GM18861 (cell line): ENCODE measurements at regions not wholly inside any gene's neighbourhood (a gene's known extent, or its start where the extent isn't known, plus 50 kb on each side); places are given as distances from the start of the nearest gene placed in this dataset.
"Not testable (repeated sequence)": the region's sequence is repeated elsewhere in the genome, so short reads cannot be mapped to it uniquely, and the experiment has no call there.

Source experiments
- ATAC-seq: cut with Tn5 transposase; IDR thresholded peaks from one replicate; pipeline ENCODE4 v1.9.1; 2021; ENCODE audit not compliant: unreplicated experiment

GRCh38 chr12:25682421-25682820, 129.3 kb upstream of the LMNTD1 start:
- ATAC-seq: no peak

GRCh38 chr12:25684070-25684469, 131.0 kb upstream of the LMNTD1 start:
- ATAC-seq: no peak

DNA sequence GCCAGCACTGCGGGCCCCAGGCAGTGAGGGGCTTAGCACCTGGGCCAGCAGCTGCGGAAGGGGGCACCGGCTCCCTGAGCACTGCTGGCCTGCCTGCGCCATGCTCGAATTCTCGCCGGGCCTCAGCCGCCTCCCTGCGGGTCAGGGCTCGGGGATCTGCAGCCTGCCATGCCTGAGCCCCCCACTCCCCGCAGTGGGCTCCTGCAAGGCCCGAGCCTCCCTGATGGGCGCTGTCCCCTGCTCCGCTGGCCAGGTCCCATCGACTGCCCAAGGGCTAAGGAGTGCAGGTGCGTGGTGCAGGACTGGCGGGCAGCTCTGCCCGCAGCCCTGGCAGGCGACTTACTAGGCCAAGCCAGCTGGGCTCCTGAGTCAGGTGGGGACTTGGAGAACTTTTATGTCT, 133.3 kb upstream of the LMNTD1 start:
- ATAC-seq: no peak

DNA sequence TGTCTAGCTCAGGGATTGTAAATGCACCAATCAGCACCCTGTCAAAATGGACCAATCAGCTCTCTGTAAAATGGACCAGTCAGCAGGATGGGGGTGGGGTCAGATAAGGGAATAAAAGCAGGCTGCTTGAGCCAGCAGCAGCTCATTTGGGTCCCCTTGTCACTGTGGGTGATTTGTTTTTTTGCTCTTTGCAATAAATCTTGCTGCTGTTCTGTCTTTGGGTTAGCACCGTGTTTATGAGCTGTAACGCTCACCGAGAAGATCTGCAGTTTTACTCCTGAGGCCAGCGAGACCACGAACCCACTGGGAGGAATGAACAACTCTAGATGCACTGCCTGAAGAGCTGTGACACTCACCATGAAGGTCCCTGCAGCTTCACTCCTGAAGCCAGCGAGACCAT, 134.1 kb upstream of the LMNTD1 start:
- ATAC-seq: no peak

GRCh38 chr12:25688851-25689250, 135.8 kb upstream of the LMNTD1 start:
- not testable (repeated sequence) for ATAC-seq

DNA sequence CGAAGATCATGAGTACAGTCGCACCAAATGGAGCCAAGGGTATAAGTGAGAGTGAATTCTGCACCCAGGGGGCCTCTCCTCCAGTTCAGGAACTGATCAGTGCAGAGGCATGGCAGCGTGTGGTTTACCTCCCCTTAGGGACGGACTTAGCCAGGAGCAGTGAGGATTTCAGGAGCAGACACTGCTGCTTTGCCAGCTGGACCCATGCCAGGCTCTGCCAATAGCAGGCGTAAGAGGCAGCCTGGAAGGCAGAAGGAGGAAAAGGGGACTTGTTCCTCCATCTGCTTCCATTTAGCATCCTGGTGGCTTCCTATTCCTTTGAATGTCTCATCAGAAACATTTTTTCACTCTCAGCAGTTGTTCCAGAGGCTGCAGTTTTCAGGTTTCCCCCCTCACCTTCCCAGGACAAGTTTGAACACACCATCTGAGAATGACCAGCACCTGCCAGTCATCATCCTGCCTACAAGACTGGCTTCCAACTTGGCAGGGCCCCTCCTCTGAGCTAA, 137.0 kb upstream of the LMNTD1 start:
- ATAC-seq: no peak

DNA sequence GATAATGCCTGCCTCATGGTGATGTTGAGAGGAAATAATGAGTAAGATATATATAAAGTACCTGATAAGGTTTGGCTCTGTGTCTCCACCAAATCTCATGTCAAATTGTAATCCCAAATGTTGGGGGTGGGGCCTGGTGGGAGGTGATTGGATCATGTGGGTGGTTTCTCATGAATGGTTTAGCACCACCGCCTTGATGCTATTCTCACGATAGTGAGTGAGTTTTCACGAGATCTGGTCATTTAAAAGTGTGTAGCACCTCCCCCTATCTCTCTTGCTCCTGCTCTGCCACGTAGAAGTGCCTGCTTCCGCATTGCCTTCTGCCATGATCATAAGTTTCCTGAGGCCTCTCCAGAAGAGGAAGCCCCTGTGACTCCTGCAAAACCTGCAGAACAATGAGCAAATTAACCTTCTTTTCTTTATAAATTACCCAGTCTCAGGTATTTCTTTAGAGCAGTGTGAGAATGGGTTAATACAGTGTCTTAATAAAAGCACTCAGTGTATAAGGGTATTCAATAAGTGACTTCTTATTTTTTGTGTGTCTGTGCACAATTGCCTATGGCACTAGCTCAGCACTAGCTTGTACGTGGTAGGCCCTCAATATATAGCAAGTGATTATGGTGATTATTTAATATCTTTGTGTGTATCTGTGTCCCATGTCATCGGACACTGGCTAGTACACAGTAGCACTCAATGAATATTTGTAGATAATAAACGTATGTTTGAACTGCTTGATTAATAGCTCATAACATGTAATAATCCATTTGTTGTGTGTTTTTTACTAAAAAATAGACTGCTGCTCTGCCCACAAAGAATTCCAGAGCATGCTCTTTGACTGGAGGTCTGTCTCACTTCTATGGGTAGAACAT, 138.1 kb upstream of the LMNTD1 start:
- ATAC-seq: no peak

- ATAC-seq: no peak
Observed at GRCh38 chr12:25691865-25692114, 138.7 kb upstream of the LMNTD1 start.

DNA sequence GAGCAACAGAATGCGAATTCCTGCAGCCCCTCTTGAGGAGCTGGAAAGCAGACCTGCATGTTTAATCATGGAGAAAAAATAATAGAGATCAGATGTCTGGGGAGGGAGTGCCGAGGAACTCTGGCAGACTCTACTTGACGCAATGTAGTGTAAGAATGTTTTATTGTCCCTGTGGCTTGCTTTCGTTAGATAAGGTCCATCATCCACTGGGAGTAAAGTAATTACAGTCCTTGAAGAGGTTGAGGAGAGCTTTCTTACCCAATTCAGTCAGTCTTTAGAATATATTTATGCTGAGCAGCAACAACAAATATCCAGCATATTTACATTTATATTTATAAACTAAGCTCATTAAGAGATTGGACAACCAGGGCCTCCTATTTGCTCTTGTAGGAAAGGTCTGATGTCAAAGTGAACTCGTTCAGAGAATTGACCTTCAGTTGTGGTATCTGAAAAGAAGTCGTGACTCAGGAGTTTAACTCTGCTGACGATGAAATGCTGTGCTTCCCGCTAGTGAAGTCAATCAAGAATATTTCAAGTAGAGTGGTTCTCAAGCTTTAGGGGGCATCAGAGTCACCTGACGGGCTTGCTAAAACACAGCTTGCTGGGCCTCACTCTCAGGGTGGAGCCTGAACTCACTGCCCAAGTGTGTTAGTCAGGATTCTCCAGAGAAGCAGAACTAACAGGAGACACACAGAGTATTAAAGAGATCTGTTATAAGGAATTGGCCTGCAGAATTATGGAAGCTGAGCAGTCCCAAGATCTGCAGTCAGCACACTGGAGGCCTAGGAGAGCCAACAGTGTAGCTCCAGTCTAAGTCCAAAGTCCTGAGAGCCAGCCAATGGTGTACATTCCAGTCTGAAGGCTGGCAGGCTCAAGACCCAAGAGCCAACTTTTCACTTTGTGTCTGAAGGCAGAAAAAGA, 139.3 kb upstream of the LMNTD1 start:
- no peak for ATAC-seq

DNA sequence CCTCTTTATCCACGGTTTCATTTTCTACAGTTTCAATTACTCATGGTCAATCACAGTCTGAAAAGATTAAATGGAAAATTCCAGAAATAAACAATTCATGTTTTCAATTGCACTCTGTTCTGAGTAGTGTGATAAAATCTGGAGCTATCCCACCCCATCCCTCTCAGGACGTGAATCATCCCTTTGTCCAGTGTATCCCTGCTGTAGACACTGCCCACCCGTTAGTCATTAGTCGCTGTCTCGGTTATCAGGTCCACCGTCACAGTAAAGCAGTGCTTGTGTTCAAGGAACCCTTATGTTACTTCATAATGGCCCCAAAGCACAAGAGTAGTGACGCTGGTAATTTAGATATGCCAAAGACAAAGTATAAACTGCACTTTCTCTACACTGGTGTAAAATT, 141.0 kb upstream of the LMNTD1 start:
- ATAC-seq: no peak

DNA sequence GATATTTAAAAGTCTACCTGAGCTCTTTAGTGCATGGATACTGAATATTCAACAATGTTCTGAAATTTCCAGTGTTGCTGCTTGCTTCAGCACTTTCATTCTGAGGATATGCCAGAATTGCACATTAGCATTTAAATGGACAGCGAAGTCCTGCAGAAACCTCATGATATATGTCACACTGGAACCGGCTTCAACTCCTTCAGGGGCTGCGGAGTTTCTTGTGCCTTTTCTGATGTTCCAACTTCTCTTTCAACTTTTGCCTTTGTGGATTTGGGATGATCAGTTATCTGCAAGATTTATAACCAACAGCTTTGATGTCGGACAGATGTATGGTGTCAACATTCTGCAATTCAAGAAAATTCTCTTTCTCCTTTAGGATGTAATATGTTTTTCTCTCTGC, 142.5 kb upstream of the LMNTD1 start:
- ATAC-seq: no peak

DNA sequence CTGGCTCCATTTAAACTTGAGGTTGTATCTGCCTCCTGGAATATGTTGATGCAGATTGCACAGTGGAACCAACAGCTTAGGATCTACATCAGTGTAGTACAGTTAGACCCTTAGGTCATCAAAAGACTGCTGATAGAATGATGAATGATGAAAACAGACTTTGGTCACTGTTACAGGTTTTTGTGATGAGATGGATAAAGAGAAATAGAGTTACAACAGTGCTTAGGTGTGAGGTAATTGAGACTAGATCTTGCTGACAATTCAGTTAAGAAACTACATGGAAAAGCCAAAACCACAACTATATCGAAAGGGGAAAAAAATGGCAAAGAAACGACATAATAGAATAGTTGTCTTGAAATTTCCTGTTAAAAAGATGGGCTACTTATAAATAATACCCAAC, 145.7 kb upstream of the LMNTD1 start:
- ATAC-seq: no peak

DNA sequence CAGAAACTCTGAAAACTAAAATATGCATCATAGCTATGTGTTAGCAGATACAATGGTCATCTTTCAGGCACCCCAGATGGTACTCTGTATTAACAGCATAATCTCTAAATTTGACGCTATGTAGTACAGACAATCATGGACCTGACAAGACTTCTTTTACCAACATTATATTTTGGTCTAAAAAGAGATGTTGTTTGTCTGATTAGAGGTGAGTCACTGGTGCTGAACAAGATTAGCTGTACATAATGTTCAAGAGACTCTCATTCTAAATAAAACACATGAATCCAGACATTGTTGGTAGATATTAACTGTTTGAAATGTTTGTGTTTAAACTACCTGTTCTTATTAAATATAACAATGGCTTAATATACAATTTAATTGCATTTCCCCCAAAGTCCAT, 146.4 kb upstream of the LMNTD1 start:
- ATAC-seq: no peak

DNA sequence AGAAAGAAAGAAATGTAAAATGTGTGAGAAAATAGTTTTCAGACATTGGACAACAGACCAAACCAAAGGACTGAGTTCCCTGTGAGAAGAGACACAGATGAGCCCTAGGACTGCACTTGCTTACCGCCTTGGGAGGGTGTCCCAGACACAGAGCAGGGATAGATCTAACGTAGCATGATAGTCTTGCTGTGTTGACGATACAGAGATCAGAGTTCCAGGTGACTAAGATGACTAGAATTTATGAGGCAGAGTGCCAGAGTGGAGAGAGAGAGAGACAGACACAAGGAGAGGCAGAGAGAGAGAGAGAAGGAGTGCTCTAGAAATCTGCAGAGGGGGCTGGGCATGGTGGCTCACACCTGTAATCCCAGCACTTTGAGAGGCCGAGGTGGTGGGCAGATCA, 148.2 kb upstream of the LMNTD1 start:
- no peak for ATAC-seq

- ATAC-seq: no peak
Observed at GRCh38 chr12:25702553-25702952, 149.5 kb upstream of the LMNTD1 start.

GRCh38 chr12:25705261-25705660, 152.2 kb upstream of the LMNTD1 start:
- ATAC-seq: no peak

GRCh38 chr12:25706646-25707045, 153.6 kb upstream of the LMNTD1 start:
- not testable (repeated sequence) for ATAC-seq

- no peak for ATAC-seq
Observed at GRCh38 chr12:25707056-25707455, 154.0 kb upstream of the LMNTD1 start.

- ATAC-seq: no peak
Observed at GRCh38 chr12:25708661-25709060, 155.6 kb upstream of the LMNTD1 start.

DNA sequence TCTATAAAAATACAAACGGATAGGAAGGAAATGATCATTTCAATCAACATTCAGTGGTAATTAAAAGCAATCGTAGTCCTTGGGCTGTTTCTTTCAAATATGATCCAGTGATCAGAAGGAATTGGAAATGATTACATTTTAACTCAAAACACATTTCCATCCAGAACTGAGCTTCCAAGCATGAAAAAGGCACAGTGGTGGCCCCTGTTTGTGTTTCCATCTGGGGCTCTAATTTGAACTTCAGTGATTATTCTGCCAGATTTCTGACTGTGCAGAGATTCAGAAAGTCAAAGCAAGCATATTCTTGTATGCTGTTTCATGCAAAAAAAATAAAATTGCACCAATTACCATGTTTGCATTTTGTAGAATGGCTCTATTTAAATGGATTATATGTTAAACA, 157.0 kb upstream of the LMNTD1 start:
- no peak for ATAC-seq

DNA sequence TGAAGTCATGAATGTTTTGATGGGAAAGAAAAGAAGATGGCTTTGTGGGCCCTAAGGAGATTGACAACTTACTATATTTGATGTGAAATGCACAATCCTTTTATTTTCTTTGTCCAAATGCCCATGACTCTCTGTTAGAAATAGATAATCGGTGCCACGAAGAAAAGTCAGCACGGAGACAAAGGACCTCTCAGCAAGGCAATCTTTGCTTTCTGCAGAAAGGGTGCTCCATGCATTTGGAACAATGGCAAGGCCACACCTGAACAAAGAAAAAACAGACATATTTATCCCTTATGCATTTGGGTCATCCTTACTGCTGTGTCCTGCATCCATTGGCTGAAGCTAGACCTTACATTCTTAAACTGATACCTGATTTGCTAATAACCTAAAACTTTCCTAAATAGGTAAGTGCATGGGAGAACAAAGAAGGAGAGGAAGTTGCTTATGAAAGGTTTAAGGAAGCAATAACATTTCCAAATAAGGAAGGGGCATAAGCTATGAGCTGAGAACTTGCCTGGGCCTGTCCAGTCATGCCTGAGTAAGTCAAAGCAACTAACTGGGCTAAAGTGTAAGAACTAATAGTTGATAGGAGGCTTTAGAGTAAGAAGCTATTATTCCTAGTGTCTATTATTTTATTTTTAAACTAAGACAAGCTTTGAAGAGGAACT, 158.0 kb upstream of the LMNTD1 start:
- ATAC-seq: not testable (repeated sequence)

DNA sequence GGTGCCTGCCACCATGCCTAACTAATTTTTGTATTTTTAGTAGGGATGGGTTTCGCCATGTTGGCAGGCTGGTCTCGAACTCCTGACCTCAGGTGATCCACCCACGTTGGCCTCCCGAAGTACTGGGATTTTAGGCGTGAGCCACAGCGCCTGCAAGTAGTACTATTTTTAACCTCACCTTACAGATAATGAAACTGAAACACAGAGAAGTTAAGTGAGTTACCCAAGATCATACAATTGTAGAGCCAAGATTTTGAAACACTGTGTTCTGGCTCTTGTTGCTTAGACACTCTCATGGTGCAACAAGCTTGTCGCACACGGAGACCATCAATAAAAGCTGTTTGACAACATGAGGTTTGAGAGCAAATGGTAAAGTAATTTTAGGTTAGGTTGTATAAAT, 159.1 kb upstream of the LMNTD1 start:
- peak; percentile 53 for ATAC-seq
